HG03135 (cell line): ENCODE measurements at regions not wholly inside any gene's neighbourhood (a gene's known extent, or its start where the extent isn't known, plus 50 kb on each side); places are given as distances from the start of the nearest gene placed in this dataset.

Experiments used
- ATAC-seq: cut with Tn5 transposase; IDR thresholded peaks from one replicate; pipeline ENCODE4 v1.9.1; 2021; ENCODE audit warnings: mild to moderate bottlenecking, moderate library complexity; ENCODE audit not compliant: unreplicated experiment

GRCh38 chr5:125125031-125125823 lies 378.8 kb upstream of the ZNF608 start:
- no peak for ATAC-seq

DNA sequence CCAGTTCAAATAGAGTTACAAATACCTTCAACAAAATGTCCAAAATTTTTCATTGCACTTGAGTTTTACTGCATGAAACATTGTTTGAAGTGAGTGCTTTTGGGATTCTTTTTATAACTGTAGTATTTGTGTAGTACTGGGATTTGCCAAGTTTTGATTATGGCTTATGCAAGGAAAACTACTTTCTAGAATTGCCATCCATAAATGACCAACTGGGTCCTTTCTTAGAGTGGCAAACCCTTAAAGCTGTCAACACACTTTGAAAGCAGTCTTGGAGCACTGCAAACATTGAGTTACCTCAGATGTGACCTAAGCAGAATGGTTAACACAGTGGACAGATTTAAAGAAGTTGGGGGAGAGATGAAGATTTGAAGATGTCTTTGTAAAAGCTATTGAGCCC lies 379.6 kb upstream of the ZNF608 start:
- no peak for ATAC-seq

GRCh38 chr5:125129151-125129806 lies 382.8 kb upstream of the ZNF608 start:
- no peak for ATAC-seq

- ATAC-seq = no peak
These were observed 384.2 kb upstream of the ZNF608 start for GRCh38 chr5:125130591-125130990.

GRCh38 chr5:125134216-125135081 lies 388.0 kb upstream of the ZNF608 start:
- no peak for ATAC-seq

- no peak for ATAC-seq
These were observed 391.1 kb upstream of the ZNF608 start for GRCh38 chr5:125137535-125137934.

GRCh38 chr5:125138266-125138665 lies 391.8 kb upstream of the ZNF608 start:
- no peak for ATAC-seq

- ATAC-seq = no peak
These were observed 393.2 kb upstream of the ZNF608 start for GRCh38 chr5:125139590-125139989.

DNA sequence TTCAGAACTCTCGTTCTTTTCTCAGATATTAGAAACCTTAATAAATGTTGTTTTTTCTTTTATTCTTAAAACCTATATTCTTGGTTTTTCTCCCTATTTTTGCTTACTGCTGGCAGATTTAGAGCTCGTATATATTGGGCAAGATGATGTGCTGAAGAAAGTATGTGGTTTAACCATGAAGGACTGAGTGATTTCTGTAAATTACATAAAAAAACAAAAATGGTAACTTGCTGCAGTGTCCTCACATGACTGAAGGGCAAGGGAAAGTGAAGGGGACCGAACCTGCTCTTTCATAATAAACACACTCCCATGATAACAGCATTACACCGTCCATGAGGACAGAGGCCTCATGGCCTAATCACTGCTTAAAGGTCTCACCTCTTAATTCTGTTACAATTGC lies 393.8 kb upstream of the ZNF608 start:
- ATAC-seq = no peak

DNA sequence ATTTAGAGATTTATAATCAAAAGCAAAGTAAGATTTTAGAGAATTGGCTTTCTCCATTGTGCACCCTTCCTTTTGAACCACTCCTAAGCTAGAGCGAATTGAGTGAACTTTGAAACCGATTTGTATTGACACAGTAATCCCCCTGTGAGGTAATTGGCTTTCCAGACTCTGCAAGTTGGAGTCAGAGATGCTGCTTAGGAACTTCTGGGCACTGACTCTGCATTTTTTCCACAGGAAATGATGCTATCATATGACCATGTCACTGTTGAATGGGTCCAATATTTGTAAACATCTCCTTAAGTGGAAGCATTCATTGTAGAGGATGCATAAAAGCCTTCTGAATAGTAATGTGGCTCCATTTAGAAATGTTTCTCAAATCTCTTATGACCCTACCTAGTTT lies 394.4 kb upstream of the ZNF608 start:
- ATAC-seq = no peak

GRCh38 chr5:125142458-125142857 lies 396.0 kb upstream of the ZNF608 start:
- ATAC-seq = no peak

DNA sequence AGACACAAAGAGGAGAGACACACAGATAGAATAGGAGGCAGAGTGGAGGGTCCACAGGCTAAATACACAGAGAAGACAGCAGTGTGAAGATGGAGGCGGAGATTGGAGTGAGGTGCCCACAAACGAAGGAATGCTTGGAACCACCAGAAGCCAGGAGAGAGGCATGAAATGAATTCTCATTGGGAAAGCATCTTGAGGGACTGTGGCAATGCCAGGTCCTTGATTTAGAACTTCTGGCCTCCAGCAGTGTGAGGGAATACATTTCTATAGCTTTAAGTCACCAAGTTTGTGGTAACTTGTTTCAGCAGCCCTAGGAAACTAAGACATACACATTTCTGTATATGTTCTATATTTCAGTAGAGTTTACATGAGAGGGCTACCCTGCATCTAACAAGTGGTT lies 396.6 kb upstream of the ZNF608 start:
- ATAC-seq = no peak

DNA sequence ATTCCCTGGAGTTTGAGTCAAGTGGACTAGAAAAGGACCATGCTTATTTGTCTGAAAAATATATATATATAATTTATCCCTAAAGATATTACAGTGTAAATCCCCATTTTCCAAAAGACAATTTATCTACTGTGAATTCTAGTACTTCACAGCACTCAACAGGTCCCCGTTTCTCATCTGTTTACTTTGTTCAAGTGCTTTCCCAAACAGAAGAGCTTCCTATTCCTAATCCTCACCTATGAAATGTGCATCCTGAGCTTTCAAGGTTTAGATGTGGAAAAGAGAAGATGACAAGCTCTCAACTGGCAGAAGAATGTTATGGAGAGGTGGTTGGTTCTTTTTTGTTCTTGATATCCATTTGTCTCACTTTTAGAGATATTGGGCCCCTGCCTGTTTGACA lies 401.6 kb upstream of the ZNF608 start:
- no peak for ATAC-seq

DNA sequence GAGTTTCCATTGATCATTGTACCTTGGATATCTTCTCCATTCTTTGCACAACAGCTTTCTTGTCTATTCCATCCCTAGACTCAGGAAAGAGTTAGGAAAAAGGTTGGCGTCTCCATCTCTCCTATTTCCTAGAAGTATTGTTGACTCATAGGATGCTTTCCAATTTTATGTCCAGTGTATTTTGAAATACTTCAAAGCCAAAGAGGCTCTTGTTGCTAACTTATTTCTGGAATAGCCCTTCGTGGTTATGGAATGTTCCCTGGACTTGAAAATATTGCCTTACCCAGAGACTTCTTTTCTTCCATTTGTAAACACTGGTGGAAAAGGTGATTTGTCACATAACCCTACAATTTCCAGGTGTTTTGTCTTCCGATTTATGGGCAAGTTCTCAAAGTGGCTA lies 402.3 kb upstream of the ZNF608 start:
- no peak for ATAC-seq

- ATAC-seq = no peak
These were observed 402.7 kb upstream of the ZNF608 start for GRCh38 chr5:125149110-125149509.

DNA sequence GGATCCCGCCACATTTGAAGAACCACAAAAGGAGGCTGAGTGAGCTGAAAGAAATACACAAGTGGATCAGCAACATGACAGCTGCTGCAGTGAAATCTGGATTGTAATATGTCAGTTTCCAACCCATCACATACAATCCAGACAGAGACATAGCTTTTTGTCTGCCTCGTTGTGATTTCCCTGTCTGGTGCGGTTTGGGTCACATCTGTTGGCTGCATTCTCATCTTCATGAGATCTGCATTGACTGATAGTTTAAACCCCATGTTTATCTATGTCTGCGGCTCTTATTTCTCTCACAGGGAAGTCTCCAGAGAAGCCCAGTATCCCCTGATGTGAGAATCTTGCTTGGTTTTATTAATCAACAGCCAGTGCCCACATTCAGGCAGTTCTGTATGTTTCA lies 403.1 kb upstream of the ZNF608 start:
- no peak for ATAC-seq

DNA sequence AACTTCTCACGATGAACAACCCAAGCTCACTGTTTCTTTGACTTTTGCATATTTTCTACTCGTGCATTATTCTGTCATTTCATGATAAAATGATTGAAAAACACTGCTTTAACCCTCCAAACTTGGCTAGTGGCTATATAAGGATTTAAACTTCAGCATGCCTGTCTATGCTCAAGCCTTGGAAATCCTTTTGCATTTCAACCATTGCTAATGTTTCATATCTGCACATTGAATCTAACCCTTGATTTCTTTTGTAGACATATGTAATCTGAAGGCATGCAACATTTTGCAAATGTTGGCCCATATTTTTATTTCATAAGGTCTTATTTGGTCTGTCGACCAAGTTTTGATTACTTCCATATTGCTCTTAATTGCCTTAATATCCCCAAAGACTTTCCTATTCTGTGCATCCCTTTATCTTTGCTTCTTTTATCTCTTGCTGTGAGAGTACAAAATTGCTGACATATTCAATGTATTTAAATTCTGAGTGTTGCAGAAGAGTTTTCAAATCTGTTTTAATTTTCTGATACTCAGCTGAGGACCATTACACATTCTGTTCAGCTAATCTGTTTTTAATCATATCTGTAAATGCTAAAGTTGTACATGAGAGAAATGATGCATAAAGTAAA lies 403.7 kb upstream of the ZNF608 start:
- no peak for ATAC-seq

- ATAC-seq = peak; percentile 11
These were observed 404.9 kb upstream of the ZNF608 start for GRCh38 chr5:125151150-125151900.

DNA sequence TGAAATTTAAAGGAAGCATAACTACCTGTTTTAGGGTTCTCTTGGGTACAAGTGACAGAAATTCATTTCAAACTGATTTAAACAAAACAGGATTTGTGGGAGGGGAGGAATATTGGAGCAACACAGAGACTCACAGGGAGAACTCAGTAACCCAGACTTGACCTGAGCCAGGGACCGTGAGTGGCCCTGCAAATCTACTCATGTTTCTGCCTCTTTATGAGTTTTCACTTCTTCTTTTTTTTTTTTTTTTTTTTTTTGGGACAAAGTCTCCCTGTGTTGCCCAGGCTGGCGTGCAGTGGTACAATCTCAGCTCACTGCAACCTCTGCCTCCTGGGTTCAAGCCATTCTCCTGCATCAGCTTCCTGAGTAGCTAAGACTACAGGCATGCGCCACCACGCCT lies 405.6 kb upstream of the ZNF608 start:
- ATAC-seq = peak; percentile 88

DNA sequence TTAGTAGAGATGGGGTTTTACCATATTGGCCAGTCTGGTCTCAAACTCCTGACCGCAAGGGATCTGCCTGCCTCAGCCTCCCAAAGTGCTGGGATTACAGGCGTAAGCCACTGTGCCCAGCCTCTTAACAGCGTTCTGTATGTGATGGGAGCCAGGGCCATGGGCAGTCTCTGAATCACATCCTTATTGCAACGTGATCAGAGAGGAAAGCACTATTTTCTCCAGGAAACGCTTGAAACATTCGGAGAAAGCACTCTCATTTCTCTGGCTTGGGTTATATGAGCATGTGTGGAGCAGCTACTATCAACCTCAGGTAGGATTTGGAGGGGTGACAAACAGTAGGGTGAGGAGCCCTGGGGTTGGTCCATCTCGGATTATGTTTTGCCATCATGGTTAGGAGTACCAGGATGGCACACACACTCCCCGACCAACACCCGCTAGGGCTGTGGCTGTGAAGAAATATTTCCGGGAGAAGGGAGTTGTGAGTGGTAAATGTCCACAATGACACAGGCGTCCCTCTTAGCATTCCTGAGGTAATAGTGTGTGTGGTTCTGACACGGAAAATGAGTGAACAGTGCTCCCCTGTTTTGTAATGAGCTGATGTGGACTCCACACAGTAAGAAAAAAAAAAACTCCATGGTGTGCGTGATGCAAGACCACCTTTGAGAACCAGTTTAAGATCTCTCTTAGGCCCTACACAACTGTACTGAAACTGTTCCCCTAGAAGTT lies 406.2 kb upstream of the ZNF608 start:
- no peak for ATAC-seq
